ENCODE measurements at regions not wholly inside any gene's neighbourhood (a gene's known extent, or its start where the extent isn't known, plus 50 kb on each side); places are given as distances from the start of the nearest gene placed in this dataset.

DNA sequence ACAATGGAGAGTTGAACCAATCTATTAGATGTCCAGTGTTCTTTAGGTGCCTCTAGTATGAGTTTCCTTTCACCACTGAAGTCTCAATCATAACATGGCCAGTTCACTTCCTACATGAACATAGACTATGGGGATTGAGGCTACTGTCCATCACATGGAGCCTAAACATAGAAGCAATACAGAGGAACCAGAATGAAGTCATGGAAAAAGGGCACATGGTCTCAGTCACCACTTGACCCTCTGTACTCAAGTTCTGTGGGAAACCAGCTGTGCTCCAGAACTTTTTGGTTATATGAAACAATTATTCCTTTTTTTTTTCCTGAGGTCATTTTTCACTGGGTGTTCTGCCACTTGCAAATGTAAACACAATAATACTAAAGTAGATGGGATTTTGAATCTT, 762.5 kb downstream of the CBLN4 start:
- no peak for DNase-seq

DNA sequence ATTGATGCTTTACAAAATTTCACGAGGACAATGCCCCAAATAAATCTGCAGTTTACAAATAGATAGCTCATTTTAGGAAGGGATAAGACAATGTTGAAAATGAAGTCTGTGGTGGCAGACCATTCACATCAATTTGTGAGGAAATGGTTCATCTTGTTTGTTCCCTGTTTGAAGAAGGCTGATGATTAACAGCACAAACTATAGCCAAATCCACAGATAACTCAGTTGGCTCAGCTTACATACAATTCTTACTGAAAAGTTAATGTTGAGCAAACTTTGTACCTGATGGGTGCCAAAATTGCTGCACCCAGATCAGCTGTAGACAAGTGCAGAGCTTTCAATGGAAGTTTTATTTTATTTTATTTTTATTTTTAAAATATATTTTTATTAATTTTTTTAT, 763.9 kb downstream of the DOK5 start:
- no peak for DNase-seq

DNA sequence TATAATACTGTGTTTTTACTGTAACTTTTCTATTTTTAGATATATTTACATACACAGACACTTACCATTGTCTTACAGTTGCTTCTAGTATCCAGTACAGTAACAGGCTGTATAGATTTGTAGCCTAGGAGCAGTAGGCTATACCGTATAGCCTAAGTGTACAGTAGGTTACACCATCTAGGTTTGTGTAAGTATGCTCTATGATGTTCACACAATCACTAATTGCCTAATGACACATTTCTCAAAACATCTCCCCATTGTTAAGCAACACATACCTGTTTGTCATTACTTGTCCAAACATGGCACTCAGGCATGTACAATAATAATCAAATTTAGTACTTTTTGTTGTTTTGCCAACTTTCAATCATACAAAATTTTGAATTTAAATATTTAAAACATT, 757.3 kb downstream of the DOK5 start:
- no peak for DNase-seq

DNA sequence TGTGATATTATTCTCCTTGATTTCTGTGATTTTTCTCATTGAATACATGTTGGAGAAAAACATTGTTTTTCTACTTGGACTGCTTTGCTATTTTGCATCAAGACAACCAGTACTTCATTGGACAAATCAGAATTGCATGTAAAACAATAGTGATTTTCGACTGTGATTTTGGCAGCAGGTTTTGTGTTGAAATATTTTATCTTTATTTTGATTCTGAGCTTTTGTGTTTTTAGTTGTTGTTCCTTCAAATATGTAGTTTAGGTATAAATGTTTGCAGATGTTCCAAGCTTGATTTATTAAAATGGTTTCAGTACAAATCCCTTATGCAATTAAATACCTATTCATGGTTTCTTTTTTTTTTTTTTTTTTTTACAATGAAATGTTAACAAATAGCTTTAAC, 754.1 kb downstream of the DOK5 start:
- DNase-seq: no peak

DNA sequence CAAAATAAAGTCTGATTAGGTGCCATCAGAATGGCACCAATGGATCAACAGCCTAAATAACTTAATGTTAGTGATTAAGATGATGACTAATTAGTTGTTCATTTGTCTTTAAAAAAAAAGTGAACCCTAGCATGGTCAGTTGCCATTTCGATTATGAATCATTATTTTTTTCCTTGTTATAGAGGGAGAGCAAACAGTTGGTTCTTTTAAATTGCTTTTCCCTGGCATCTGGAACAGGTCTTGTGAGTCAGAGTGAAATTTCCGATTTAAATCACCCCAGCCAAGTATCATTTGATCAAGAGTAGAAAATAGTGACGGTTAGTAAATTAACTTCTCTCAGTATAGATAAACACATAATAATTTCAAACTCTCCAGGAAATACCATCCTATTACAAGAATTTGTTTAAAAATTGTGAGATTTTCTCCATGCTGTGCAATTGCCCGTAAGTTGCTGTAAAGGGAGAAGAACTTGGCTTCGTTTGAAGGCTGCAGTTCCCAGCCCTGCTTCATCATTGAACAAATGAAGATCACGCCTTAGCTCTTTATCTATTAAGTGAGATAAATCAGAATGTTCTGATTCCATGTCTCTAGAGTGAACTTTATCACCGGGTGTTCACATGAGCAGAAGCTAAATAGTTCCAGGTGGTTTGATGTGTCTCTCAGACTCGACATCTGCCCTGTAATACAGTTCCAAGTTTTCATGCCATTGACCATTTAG, 741.3 kb downstream of the DOK5 start:
- no peak for DNase-seq

DNA sequence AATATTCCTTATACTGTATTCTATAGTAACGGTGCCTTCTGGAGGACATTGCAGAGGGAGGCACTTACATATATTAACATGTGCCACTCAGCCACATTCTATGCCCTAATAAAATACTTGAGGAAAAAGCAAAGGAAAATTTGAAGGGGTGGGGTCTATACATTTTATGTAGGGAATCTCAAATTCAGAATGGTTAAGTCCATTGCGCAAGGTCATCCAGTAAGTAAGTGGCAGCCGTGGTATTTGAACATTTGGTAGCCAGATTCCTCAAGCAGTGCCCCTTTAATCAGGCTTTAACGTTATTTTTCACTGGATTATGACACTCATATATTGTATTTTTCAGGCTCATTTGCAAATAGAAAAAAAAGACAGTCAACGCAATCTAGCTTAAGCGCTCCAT, 738.3 kb downstream of the DOK5 start:
- no peak for DNase-seq

DNA sequence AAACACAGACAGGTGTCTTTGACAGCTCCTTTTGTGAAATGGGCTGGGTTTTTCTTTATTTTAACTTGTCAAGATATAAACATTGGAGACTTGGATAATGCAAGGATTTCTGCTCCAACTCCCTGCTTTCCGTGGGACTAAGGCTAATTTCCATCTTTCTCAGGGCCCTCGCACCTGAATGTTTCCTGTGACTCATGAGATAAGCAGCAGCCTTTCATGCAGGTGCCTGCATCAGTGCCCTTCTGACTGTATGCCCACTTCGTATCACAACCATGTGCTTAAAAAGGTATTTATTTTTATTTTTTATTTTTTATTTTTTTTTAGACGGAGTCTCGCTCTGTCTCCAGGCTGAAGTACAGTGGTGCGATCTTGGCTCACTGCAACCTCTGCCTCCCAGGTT, 736.1 kb downstream of the DOK5 start:
- DNase-seq: no peak

DNA sequence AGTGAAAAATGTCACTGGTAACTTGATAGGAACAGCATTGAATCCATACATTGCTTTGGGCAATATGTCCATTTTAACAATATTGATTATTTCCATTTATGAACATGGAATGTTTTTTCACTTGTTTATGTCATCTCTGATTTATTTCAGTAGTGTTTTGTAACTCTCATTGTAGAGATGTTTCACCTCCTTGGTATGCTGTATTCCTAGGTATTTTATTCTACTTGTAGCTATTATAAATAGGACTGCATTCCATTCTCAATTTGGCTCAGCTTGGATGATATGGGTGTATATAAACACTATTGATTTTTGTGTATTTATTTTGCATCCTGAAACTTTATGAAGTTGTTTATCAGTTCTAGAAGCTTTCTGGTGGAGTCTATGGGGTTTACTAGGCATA, 730.3 kb downstream of the DOK5 start:
- no peak for DNase-seq

DNA sequence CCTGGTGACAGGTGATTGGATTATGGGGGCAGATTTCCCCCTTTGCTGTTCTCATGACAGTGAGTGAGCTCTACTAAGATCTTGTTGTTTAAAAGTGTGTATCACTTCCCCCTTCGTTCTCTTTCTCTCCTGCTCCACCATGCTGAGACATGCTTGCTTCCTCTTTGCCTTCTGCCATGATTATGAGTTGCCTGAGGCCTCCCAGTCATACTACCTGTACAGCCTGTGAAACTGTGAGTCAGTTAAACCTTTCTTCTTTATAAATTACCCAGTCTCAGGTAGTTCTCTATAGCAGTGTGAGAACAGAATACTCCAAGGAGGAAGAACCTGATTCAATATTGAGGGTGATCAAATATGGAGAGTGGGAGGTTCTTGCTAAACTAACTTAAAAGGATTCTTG, 724.9 kb downstream of the DOK5 start:
- no peak for DNase-seq

DNA sequence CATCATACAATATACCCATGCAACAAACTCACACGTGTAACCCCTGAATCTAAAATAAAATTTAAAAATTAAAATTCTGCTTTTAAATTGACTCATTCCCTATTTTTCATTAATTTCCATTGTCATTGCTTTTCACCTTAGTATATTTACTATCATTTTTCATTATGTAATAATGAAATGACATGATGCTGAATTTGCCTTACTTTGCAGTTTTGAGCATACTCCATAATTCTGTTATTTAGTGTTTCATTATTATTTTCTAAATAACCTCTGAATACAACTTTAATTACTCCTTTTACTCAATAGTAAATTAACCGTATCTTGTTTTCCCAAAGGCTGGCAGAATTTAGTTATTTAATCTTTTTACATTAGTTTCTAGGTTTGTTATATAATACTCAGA, 719.6 kb downstream of the DOK5 start:
- DNase-seq: no peak

DNA sequence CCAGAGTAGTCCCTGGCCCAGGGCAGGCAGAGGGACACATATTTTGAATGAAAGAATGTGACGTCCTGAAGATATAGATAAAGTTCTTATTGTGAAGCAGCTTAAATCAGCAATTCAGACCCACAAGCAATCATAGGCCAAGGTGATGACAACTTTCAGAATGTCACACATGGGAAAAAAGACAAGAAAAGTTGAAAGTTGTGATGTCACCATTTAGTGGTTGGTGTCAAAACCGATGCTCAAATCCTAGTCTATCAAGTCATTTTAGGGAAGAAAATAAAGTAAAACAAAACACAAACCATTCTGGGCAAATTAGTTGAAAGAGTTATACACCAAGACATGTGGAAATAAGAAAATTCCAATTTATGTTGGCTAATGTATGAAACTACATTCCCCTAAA, 710.8 kb downstream of the DOK5 start:
- no peak for DNase-seq

DNA sequence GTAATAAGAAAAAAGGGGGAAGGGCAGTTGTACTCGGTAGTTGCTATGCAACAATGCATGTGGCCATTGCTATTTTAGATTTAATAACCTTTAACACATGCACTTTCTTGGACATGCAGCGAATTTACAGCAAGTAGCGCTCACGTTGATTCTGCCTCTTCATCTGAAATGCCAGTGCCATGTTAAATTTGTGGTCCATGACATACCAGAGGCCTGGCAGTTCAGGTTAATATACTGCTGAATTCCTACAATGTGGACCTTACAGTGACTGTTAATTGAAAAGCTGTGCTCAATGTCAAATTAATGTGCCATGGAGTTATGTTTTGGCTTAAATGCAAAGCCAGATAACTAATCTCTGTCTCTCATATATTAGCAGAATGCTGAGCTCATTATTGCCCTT, 699.7 kb downstream of the DOK5 start:
- DNase-seq: no peak

DNA sequence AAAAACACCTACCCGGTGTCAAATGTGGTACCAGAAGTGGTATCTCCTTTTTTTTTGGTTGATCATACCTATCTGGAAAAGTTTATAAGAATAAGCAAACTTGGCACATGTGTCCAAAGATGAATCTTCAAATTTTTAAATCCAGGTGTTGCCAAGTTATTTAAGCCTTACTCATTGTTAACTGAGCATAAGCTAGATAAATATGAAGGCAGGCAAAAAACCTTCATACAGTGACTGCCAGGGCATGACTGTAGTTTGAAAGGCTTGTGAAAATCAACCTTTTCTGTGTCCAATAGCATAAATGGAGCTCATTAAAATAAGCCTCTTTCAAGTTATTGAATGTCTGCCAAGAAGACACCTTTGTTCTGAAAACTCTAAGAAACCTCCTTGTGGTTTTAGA, 699.2 kb downstream of the DOK5 start:
- DNase-seq: no peak

DNA sequence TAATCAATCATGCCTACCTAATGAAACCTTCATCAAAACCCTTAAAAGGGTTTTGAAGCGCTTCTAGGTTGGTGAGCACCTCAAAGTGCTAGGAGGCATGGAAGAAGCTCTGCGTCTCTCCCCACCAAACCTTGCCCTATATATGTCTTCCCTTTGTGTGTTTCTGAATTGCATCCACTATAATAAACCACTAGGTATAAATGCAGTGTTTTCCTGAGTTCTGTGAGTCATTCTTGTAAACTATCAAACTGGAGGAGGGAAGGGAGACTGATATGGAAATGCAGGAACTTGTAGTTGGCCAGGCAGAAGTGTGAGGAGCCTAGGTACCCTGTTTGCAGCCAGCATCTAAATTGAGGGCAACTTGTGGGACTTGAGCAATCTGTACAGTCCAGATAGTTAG, 698.8 kb downstream of the DOK5 start:
- no peak for DNase-seq

DNA sequence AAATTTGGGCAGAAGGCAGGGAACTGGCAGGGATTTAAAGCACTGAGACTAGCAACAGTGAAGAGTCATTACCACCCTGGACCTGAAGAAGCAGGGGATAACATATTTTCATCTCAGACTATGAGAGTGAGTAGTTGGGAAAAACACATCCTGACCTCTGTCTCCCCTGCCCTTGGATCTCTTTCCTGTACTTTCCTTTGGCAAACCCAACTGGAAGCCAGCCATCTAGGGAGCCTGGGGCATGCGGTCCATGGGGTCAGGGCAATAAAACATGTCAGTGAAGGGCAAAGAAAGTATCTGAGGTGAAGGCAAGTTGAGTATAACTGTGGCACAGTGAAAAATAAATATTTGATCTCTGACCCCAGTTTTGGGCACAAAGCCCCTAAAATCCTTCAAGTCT, 698.2 kb downstream of the DOK5 start:
- no peak for DNase-seq

DNA sequence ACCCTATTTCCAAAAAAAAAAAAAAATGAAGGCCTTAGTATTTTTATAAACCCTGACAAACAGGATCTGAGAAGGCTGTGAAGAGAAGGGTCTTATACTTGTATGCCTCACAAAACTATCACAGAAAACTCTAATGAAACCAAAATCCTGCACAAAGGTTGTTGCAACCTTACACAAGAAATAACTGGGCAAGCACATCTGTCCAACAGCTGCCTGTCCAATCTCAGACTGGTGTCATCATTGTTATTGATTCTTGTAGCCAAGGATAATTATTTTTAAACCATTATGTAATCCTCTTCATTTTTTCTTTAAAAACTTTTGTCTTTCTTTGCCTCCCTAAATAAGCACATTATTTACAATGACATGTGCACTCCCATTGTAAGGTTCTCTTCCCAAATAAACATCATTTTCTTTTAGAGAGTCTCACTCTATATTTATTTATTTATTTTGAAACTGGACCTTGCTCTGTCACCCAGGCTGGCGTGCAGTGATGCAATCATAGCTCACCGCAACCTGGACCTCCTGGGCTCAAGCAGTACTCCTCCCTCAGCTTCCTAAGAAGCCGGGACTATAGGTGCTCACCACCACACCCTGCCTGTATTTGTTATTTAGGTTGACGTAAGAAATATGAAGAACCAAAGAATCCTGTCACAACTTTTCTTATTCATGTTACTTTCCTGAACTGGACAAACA, 697.1 kb downstream of the DOK5 start:
- no peak for DNase-seq

DNA sequence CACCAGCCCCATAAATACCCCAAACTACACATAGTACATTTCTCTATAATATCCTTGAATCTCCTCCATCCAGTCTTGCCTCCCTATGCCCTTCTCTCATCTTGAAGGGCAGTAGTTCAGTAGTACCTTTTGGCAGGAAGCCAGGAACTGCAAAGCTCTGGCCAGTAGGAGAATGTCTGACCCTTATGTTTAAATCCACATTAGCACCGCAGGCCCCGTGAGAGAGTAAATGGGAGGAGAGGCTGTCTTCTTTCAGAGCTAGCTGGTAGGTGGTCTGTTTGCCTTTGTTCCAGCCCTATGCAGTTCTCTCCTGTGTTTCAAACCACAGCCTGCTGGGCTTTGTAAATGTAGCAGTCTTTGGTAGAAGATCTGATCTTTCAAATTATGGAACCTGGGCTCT, 690.7 kb downstream of the DOK5 start:
- DNase-seq: no peak

DNA sequence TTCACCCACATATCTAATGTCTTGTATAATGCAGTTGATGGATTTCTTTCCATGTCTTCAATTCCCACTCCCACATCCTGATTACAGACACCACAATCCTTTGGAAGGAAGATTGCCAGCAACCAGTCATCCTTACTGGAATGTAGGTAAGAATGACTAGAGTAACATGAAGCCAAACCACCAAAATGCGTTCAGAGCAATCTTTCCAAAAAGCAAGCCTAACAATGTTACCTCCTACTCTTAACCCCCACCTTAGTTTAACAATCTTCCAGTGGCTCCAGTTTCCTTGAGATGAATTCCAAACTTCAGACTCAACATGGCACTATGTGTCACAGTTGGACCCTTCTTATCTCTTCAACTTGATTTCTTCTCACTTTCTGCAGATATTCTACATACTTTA, 685.6 kb downstream of the DOK5 start:
- no peak for DNase-seq

DNA sequence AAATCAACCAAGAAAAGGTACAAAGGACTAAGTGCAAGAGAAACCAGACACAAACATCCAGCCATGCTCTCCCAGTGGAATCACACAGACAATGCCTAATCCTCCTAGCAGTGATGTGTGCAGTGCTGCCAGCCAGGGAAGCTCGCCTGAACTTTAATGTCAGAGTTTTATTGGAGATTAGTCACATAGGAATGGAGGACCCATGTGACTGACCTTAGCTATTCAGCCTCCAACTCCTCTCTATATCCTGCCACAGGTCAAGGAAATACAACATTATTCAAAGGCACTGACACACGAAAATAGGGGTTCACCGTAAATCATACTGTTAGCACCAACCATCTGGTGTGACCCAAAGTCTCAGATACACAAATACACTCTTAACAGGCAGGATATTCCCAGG, 684.6 kb downstream of the DOK5 start:
- no peak for DNase-seq

DNA sequence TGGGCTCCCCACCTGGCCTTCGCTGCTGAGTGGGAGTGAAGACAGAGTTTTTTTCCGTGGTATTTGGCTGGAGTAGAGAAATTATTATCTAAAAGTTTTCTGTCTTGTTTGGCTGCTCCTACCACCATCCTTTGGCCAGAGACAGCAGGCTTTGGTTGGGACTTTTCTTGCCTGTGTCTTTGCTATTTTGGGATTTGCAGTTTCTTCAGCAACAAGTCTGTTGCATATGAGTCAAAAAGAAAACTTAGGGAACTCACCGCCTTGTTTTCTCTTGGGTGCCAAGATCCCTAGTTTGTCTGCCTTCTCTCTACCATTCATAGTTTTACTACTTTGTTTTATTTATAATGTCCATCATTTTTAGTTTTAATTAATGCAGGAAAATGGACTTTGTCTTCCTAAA, 683.8 kb downstream of the DOK5 start:
- no peak for DNase-seq

DNA sequence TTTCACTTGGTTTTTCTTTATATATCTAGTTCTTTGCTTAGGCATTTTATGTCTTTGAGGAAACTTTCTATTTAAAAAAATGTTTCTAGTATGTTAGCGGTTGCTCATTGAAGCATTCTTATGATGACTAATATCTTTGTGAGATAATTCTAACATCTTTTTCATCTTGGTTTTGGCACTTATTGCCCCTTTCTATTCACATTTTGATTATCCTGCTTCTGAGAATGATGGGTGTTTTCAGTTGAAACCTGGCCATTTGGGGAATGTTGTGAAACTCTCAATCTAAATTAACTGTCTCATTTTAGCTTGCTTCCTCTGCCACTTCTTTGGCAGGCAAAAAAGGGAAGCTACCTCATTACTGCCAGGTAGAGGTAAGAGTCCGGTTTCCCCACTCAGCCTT, 683.1 kb downstream of the DOK5 start:
- DNase-seq: no peak

DNA sequence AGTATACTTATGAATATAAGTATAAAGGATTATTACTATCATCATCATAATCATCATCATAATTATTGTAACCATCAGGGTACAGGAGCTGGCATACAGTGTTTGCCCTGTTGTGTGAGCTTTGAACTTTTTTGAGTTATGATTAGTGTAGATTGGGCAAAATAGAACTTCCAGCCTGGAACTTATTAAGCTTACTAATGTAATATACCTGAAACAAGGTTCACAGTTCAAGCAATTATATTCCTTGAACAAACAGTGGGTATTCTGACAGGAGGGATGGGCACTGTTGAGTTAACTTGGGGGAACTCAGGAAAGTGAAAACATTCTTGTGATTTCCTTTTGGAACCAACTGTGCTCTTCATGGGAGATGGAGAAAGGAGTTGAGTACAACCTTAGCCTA, 680.0 kb downstream of the DOK5 start:
- no peak for DNase-seq

DNA sequence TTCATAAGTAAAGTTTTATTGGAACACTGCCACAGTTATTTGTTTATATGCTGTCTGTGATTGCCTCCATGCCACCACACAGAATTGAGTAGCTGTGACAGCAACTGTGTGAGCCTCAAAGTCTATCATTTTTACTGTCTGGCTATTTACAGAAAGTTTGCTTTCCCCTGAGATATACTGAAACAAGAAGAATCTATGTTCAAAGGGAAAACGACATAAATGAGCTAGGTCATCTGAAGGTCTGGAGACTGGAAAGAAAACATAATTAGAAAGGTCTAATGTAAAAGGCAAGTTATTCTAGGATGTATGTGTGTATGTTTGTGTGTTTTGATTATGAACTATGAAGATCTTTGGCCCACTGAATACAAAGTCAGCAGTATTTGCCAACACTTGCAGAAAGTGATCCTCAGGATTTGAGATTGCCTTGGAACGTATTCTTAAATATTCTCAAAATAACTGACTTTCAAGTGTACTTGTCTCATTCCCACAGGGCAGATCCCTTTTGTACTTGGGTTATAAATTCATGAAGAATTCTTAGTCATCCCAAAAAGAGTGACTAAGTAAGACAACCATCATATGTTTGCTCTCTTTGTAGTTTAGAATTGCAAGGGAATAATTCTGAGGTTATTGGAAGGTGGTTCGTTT, 677.7 kb downstream of the DOK5 start:
- no peak for DNase-seq

DNA sequence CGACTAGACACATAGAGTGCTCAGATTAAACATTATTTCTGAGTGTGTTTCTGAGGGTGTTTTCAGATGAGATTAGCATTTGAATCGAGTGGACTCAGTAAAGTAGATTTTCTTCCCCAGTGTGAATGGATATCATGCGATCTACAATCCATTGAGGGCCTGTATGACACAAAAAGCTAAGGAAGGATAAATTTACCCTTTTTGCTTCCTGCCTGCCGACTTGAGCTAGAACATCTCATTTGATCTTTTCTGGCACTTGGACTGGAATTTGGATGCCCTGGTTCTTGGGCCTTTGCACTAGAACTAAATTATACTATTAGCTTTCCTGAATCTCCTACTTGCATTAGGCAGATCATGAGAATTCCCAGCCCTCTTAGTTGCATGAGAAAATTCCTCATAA, 675.8 kb downstream of the DOK5 start:
- DNase-seq: no peak

All from suppressor macrophage (primary cell).